Right cardiac atrium (tissue), 5 donors: ENCODE measurements at regions not wholly inside any gene's neighbourhood (a gene's known extent, or its start where the extent isn't known, plus 50 kb on each side); places are given as distances from the start of the nearest gene placed in this dataset.

Experiments used
- ATAC-seq, 2 donors: fragments of 200-7000 bp; cut with Tn5 transposase; one replicate each; pipeline versions ENCODE4 v1.8.0 to v1.9.1; 2020; ENCODE audit warnings: moderate library complexity in 2 of 2, mild to moderate bottlenecking in 1 of 2
- DNase-seq, 3 donors: peaks; one replicate each; pipeline ENCODE4 v3.0.0-alpha.2; 2020
- H3K27ac ChIP-seq: one replicate; pipeline ENCODE4 v1.5.1; 2013; ENCODE audit warnings: mild to moderate bottlenecking, low read length, control low read depth, moderate library complexity
- H3K27me3 ChIP-seq: one replicate; pipeline ENCODE4 v1.6.1; 2013; ENCODE audit not compliant: control insufficient read depth, insufficient read depth
- H3K4me1 ChIP-seq: one replicate; pipeline ENCODE4 v1.6.1; 2013; ENCODE audit warnings: low read length; ENCODE audit not compliant: control insufficient read depth, insufficient read depth
- H3K4me3 ChIP-seq: one replicate; pipeline ENCODE4 v1.5.1; 2013; ENCODE audit warnings: low read length, control low read depth
- H3K9me3 ChIP-seq: one replicate; pipeline ENCODE4 v1.6.1; 2013; ENCODE audit warnings: low read length; ENCODE audit not compliant: control insufficient read depth
- WGBS: extraction: QIAGEN DNeasy Blood & Tissue Kit; methylation state at CpG from one replicate; pipeline ENCODE4 v1.1.7; 2013; 5-methylcytosine and 5-hydroxymethylcytosine counted together
- intact Hi-C, 4 donors: fragments of 100-400 bp; cut with DNase I; formaldehyde crosslinking; loops; one replicate each; pipeline versions ENCODE4 v1.11.0 to v1.14.0; 2022 to 2023
- donor health status: healthy with polysubstance abuse.
- donor health status: DM: no; HTN: yes; CAD: no.
- donor health status: DM: no; HTN: no; CAD: no.
- donor health status: DM: no; HTN: yes; CAD: no; lungs with severe emphysema.
- donor health status: DM: yes; HTN: yes; CAD: no.

DNA sequence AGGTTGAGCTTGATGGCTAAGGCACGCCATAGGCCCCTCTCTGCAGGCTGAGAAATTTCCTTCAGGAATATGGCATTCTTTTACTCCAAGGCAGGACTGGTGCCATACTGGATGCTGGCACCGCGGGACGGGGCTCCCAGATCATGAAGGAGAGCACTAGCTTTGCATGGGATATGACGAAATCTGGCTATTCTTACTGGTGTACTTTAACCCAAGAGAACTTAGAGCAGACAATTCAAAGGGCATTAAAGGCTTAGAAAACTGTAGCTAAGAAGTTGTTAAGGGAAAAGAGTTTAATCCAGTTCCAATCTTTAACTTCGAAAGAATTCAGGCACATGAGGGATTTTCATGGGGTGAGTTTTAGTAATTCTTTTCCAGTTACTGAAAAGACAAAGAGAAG lies 204.4 kb upstream of the ESRRG start:
- H3K4me1 ChIP-seq = no peaks in the 10 kb centered on the region
- intact Hi-C loops = no loop called here
- H3K27me3 ChIP-seq = no peaks in the 10 kb centered on the region
- H3K4me3 ChIP-seq = no peak overlapping the region
- DNase-seq (no peak), ATAC-seq (no peak)
- no peak overlapping the region for H3K27ac ChIP-seq
- no peaks in the 10 kb centered on the region for H3K9me3 ChIP-seq
- 93% methylated on average over 6 of the region's 6 CpGs for WGBS

DNA sequence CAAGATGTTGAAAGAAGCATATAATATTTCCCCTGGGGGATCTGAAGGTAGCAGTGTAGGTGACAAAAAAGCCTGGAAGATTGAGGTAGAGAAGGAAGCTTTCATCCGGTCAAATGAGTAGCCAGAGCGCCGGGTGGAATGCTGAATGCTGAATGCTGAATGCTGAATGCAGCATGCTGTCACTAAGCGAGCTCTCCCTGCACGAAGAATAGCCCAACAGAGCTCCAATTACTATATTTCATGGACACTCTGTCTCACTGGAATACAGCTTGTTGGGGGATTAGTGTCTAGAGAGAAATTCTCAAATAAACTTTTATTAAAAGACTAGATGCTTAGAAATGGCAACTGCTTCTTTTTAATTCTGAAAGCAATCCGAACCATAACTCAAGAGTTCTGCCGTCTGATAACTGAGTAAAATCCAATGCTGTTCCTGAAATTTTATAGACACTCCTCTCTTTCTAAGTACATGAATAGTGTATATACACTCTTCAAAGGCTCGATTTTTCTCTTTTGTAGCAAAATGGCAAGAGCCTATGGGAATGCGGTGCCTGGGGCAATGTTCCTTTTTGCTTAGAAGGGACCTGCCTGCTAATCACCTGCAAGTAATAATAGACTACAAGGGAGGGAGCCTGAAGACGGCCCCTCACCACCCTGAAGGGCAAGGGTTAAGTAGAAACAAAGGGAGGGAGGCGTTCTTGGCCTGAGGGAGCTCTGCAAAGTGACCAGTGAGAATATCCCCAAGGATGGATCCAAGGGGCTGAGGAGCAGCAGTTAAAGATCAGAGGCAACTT lies 203.7 kb upstream of the ESRRG start:
- Histone ChIP-seq H3K4me1 (no peaks in the 10 kb centered on the region), H3K27me3 (no peaks in the 10 kb centered on the region), H3K9me3 (no peaks in the 10 kb centered on the region), H3K4me3 (no peak overlapping the region), H3K27ac (no peak overlapping the region)
- 73% methylated on average over 11 of the region's 11 CpGs for WGBS
- no peak for ATAC-seq
- no peak for DNase-seq
- intact Hi-C loops = no loop called here

DNA sequence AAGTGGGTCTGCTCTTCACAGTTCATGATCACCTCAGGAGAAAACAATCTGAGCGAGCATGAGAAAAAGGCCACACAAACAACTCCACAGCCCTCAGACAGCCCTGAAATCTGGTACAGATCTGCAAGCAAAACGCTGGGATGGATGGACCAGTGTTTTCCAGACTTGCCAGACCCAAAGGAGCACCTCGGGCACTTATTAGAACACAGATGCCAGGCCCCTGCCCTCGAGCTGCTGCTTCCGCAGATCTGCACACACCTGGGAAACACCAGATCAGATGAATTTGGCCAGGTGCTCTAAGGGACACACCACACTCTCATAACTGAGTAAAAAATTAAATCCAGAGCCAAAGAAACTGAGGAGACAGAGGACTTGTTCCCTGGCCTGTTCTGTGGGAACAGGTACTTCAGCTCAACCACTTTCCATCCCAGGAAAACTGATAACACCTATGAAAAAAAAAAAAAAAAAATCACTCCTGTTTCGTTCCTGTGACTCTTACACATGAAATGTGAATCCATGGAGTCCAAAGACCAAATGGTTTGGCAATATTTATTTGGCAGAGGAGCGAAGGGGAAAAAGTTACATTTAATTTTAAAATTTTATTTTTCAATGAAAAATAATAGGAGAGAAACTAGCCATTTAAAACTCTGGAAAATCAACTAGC lies 202.9 kb upstream of the ESRRG start:
- intact Hi-C loops = no loop called here
- WGBS = 90% methylated on average over 7 of the region's 7 CpGs
- Histone ChIP-seq H3K27ac (no peak overlapping the region), H3K27me3 (no peaks in the 10 kb centered on the region), H3K9me3 (no peaks in the 10 kb centered on the region), H3K4me3 (no peak overlapping the region), H3K4me1 (no peaks in the 10 kb centered on the region)
- no peak for ATAC-seq
- DNase-seq = no peak

DNA sequence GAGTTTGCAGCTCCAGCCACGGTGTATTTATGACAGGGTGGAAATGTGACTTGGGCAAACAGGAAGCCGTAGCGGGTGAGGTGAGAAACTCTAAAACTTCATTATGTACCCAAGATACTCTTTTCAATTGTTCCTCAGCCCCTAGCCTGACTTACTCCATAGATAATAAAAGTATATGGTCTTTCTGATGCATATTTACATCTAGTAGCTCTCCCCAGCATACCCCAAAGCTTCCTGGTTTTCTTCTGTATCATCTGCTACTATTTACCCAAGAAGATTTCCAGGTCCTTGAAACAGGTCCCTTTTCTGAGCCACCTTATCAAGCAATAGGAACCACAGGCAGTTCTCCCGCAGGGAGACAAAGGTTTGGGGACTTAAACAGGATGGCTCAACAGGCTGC lies 201.5 kb upstream of the ESRRG start:
- 47% methylated on average over 4 of the region's 4 CpGs for WGBS
- Histone ChIP-seq H3K9me3 (no peaks in the 10 kb centered on the region), H3K4me1 (no peaks in the 10 kb centered on the region), H3K27me3 (no peaks in the 10 kb centered on the region), H3K27ac (no peak overlapping the region), H3K4me3 (no peak overlapping the region)
- DNase-seq (no peak), ATAC-seq (no peak)
- intact Hi-C loops = no loop called here

DNA sequence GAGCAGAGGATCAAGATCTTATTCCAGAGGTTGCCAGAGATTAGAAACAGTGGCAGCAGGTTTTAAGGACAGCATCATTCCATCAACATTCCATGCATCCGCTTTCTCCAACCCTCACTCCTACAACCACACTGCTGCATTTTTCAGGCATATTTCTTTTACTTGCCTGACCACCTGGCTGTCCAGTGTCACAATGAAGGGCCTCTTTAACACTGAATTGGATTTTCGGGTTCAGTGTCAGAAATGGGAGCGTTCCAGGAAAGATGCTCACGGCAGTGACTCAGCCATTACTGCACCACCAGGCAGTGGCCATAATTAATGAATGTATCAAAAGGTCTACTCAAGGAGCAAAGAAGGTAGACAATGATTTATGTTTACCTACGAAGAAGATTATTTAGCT lies 200.4 kb upstream of the ESRRG start:
- 89% methylated on average over 5 of the region's 5 CpGs for WGBS
- ATAC-seq (no peak), DNase-seq (no peak)
- no peaks in the 10 kb centered on the region for H3K9me3 ChIP-seq
- H3K27me3 ChIP-seq = no peaks in the 10 kb centered on the region
- intact Hi-C loops = no loop called here
- H3K27ac ChIP-seq = no peak overlapping the region
- H3K4me3 ChIP-seq = no peak overlapping the region
- no peaks in the 10 kb centered on the region for H3K4me1 ChIP-seq

DNA sequence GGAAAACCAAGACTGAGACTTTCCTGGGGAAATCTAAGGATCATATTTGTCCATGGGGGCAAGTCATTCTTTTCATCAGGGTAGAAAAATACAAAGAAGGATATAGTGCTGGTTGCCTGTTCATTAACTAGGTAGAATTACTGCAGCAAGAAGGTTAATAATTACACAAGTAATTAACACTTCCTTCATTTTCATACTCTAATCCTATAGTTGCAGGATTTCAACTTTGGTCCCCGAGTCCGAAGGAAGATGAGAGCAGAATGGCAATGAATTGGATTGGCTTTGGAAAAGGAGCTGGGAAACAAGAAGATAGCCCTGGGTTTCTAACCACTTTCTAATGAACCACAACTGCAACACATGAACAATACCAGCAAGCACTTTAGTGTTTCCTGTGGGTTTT lies 199.2 kb upstream of the ESRRG start:
- no peak for ATAC-seq
- DNase-seq = no peak
- intact Hi-C loops = no loop called here
- Histone ChIP-seq H3K9me3 (no peaks in the 10 kb centered on the region), H3K27ac (no peak overlapping the region), H3K4me1 (no peaks in the 10 kb centered on the region), H3K27me3 (no peaks in the 10 kb centered on the region), H3K4me3 (no peak overlapping the region)
- WGBS = 95% methylated on average over 2 of the region's 2 CpGs

DNA sequence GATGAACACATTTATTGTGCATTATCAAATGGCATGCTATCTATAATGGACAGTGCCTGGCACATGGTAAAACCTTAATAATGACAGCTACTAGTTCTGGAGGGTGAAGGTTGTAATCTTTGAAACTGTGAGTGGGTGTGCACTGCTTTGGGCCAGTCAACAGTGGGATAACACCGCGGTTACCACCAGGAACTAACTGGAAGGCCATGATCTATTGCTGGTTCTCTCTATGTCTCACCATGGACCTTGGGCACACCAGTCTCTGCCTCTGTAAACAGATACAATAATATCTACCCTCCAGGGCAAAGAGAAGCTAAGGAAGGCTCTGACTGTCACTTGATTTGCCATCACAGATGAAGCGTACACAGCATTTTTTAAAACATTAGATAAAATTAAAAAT lies 198.6 kb upstream of the ESRRG start:
- Histone ChIP-seq H3K4me3 (no peak overlapping the region), H3K4me1 (peaks cover under 1% of the 10 kb centered on the region), H3K27ac (no peak overlapping the region), H3K9me3 (no peaks in the 10 kb centered on the region), H3K27me3 (no peaks in the 10 kb centered on the region)
- no peak for DNase-seq
- no peak for ATAC-seq
- intact Hi-C loops = no loop called here
- WGBS = 97% methylated on average over 3 of the region's 3 CpGs

DNA sequence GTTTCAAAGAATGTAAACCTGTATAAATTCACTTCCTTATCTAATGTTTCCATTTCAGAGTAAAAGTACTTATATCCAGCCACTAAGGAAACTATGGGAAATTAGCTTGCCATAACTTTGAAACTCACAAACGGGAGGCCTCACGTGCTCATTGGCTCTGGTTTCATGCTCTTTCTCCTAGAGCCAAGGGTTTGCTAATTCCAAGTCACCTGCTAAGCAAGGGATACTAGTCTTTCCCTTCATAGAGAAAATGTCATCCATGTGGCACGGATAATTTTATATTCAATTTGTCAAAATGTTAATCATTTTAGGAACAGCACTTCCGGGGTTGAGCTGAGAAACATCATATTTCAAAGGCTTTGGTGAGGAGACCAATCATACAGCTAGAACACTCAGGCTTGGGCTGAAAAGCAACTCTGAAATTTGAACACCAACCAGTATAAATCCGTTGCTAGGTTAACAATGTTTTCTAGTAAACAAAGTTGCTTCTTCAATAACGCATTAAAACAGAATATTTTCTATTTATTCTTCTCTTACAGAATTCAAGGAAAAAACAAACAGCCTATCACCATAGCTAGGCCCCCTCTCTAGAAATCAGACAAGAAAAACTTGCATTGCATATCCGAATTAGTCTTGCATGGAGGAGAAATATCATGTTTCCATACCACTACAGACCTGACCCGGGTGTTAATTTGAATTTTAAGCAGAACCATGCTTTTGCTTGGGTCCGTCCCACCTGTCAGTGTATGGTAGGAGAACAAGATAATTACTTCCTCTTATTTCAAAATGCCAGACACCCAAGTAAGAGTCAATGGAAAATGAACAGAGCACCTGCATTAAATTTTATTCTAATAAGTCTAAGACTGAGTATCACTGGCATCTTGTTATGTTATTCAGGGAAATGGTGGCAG lies 196.1 kb upstream of the ESRRG start:
- Histone ChIP-seq H3K4me1 (peaks cover 7% of the 10 kb centered on the region), H3K27ac (no peak overlapping the region), H3K27me3 (no peaks in the 10 kb centered on the region), H3K4me3 (no peak overlapping the region), H3K9me3 (no peaks in the 10 kb centered on the region)
- intact Hi-C loops = no loop called here
- ATAC-seq (no peak), DNase-seq (no peak)
- WGBS = 76% methylated on average over 9 of the region's 9 CpGs

DNA sequence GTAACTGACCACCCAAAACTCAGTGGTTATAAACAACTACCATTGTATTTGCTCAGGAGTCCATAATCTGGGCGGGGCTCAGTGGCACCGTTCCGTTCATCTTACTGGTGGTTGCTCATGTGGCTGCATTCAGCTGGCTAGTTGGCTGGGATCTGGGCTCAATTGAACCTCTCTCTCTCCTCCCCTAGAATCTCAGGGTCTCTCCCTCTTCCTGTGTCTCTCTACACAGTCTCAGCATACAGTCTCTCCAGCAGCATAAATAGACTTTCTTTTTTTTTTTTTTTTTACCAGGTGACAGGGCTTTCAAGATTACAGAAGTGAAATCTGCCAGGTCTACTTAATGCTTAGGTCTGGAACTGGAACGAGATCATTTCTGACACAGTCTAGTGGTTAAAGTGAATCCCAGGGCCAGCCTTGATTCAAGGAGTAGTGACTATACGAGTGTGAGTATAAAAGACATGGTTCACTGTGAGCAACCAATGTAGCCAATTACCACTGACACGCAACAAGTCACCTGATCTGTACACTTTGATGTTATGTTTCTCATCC lies 193.7 kb upstream of the ESRRG start:
- Histone ChIP-seq H3K4me1 (peaks cover 7% of the 10 kb centered on the region), H3K27me3 (no peaks in the 10 kb centered on the region), H3K27ac (no peak overlapping the region), H3K4me3 (no peak overlapping the region), H3K9me3 (no peaks in the 10 kb centered on the region)
- DNase-seq = no peak
- no peak for ATAC-seq
- 77% methylated on average over 6 of the region's 6 CpGs for WGBS
- intact Hi-C loops = no loop called here

DNA sequence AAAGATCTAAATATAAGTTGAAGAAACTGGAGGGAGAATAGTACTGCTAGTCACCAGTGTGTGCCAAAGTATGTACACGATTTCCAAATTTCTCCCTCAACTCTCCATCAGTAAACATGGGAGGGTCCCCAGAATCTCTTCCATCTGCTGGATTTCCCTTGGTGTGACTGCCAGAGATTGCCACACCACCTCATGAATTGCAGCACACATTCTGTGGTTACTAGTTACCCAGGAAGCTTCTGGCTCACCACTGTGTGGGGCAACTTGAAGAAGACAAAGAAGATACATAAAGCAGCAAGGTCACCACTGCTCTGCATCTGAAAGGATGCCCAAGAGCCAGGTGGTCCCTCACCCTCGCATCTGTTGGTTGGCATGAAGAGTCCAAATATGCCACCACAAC lies 191.7 kb upstream of the ESRRG start:
- no peaks in the 10 kb centered on the region for H3K9me3 ChIP-seq
- intact Hi-C loops = no loop called here
- no peak for ATAC-seq
- 80% methylated on average over 2 of the region's 2 CpGs for WGBS
- no peak overlapping the region for H3K4me3 ChIP-seq
- no peak for DNase-seq
- H3K27ac ChIP-seq = no peak overlapping the region
- peaks cover 7% of the 10 kb centered on the region for H3K4me1 ChIP-seq
- H3K27me3 ChIP-seq = no peaks in the 10 kb centered on the region

DNA sequence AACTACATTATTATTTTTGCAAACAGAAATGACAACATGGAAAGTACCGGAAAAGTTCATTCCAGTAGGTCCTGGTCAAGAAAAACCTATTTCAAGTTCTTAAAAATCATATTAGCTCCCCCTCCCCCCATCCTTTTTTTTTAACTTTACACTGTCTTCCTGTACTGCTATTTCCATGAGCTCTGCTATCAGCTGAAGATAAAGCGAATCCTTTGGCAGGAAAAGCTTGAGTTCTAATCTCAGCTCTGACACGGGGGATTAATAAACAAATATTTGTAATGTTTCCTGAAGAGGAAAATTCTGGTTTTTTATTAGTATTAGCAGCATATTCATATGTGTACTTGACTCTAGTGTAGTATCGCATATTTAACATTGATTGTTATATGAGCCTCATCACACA lies 190.7 kb upstream of the ESRRG start:
- Histone ChIP-seq H3K4me3 (no peak overlapping the region), H3K27me3 (no peaks in the 10 kb centered on the region), H3K9me3 (no peaks in the 10 kb centered on the region), H3K4me1 (peaks cover 7% of the 10 kb centered on the region), H3K27ac (no peak overlapping the region)
- DNase-seq (no peak), ATAC-seq (no peak)
- 26% methylated on average over 4 of the region's 4 CpGs for WGBS
- intact Hi-C loops = no loop called here
